ENCODE measurements at regions not wholly inside any gene's neighbourhood (a gene's known extent, or its start where the extent isn't known, plus 50 kb on each side); places are given as distances from the start of the nearest gene placed in this dataset.

DNA sequence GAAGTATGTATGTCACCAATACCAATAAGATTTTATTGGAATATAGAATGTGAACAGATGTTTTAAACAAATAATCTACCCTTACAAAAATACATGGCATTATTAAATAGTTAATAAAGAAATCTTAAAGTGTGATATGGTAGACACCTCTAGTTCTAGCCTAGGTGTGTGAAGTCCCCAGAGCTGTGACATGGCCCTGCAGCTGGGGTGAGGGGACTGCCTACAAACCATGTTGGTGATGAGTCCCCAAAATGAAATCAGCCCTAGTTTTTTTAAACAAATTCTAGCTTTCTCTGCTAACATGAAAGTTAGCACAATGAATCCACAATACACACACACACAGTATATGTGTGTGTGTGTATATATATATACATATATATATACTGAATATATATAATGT, 195.1 kb upstream of the RPS23 start:
- TF ChIP-seq, protein P1, sequence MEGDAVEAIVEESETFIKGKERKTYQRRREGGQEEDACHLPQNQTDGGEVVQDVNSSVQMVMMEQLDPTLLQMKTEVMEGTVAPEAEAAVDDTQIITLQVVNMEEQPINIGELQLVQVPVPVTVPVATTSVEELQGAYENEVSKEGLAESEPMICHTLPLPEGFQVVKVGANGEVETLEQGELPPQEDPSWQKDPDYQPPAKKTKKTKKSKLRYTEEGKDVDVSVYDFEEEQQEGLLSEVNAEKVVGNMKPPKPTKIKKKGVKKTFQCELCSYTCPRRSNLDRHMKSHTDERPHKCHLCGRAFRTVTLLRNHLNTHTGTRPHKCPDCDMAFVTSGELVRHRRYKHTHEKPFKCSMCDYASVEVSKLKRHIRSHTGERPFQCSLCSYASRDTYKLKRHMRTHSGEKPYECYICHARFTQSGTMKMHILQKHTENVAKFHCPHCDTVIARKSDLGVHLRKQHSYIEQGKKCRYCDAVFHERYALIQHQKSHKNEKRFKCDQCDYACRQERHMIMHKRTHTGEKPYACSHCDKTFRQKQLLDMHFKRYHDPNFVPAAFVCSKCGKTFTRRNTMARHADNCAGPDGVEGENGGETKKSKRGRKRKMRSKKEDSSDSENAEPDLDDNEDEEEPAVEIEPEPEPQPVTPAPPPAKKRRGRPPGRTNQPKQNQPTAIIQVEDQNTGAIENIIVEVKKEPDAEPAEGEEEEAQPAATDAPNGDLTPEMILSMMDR (IDR thresholded peaks at IDR 0.05), result no peak
- TF ChIP-seq EZH2 (IDR thresholded peaks at IDR 0.05) (no peak), EZH2phosphoT487 (IDR thresholded peaks at IDR 0.05) (no peak)
